GM19351 (cell line): ENCODE measurements at regions not wholly inside any gene's neighbourhood (a gene's known extent, or its start where the extent isn't known, plus 50 kb on each side); places are given as distances from the start of the nearest gene placed in this dataset.
"Not testable (repeated sequence)": the region's sequence is repeated elsewhere in the genome, so short reads cannot be mapped to it uniquely, and the experiment has no call there.

Experiments used
- ATAC-seq: cut with Tn5 transposase; IDR thresholded peaks from one replicate; pipeline ENCODE4 v1.9.1; 2021; ENCODE audit warnings: mild to moderate bottlenecking, moderate library complexity; ENCODE audit not compliant: unreplicated experiment

DNA sequence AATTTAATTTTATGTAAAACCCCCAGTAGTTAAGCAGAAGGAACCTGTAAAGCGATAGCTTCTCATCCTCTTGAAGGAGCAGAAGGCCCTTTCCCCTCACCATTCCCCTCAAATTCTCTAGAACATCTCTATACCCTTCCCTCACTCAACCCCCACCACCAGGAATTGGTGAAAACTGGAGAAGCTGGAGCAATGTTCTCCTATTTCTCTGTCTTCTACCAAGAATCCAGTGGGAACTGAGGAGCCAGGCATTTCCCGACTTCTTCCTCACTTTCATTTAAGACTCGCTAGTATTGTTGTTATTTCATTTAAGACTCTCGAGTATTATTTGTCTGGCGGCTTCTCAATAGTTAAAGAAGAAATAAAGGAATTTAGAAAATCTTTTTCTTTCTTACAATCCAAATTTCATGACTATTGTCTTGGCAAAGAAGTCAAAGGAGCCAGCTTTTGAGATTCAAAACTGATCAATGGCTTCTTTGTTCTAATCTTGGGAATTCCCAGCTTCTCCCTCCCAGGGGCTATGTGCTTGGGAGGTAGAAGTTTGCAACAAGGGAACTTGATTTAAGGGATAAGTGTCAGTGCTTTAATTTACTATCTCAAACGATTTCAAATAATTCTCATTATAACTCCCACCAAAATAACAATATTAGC is 253.3 kb upstream of the ADGRL2 start:
- no peak for ATAC-seq

DNA sequence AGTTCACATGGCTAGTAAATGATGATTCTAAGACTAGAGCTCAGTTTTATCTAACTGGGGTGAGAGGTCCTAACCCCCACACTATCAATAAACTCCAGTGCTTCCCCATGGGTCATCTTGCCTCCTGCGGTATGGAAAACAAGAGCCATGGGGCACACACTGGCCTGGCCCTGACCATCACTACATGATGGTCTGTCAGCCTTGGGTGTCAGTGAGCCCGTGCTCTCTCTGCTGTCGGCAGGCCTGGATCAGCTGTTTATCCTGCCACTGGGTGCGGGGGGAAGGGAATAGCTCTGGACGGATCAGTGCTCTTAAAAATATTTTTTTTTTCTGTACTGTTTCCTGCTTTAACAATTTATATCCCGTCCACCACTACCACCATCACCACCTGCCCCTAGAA is 255.0 kb upstream of the ADGRL2 start:
- no peak for ATAC-seq

- no peak for ATAC-seq
Observed at GRCh38 chr1:81543764-81544163, 257.0 kb upstream of the ADGRL2 start.

DNA sequence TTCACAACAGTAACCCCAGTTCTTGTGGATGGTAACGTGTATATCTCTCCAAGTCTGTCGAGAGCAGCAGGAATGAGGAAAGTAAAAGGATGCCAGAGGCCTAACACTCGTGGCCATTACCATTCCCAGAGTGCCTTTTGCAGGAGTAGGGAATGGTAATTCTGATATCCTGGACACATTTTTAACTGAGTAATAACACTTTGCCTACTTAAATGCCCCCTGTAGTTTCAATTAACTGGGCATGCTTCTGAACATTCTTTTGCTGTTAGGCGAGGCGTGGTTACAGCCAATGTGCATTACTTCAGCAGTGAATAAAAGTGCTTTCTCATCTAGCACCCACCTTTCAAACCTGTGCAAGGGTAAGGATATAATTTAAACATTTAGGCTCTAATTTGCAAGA is 258.5 kb upstream of the ADGRL2 start:
- ATAC-seq: no peak

DNA sequence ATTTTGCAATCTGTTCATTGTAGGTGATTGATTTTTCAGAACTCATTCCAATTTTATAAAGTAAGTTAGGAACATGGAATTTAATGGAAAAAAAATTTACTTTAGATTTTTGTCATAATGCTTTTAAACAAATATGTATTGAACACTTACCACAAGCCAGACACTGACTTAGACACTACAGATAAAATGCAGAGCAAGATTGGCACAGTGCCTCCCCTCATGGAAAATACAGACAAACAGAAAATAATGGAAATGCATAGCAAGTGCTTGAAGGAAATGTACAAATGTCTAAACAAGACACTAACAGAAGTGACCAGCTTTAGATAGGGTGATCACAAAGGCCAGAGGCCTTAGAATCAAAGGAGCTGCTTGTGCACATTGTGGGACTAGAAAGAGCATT is 260.5 kb upstream of the ADGRL2 start:
- no peak for ATAC-seq

- no peak for ATAC-seq
Observed at GRCh38 chr1:81529014-81529413, 271.7 kb upstream of the ADGRL2 start.

- no peak for ATAC-seq
Observed at GRCh38 chr1:81525085-81525484, 275.6 kb upstream of the ADGRL2 start.

- ATAC-seq: no peak
Observed at GRCh38 chr1:81519987-81520386, 280.7 kb upstream of the ADGRL2 start.

DNA sequence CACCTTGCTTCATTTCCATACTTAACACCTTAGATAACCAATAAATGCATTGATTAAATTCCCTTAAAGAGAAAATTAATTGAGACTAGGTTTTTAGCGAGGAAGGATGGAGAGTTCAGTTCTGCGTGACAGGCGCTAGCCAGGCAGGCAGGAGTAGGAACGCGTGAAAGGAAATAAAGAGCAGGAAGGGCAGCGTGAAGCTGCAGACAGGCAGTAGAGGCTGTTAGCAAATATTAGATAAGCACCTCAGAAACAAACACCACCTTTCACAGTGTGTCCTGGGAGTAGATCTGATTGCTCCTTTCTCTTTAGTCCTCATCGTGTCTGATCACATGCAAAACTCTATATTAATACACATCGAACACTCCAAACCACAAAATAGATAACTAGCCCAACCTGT is 282.7 kb upstream of the ADGRL2 start:
- no peak for ATAC-seq

GRCh38 chr1:81513796-81514354 is 286.9 kb upstream of the ADGRL2 start:
- no peak for ATAC-seq

- no peak for ATAC-seq
Observed at GRCh38 chr1:81512252-81513003, 288.3 kb upstream of the ADGRL2 start.

- ATAC-seq: no peak
Observed at GRCh38 chr1:81511281-81511680, 289.5 kb upstream of the ADGRL2 start.

DNA sequence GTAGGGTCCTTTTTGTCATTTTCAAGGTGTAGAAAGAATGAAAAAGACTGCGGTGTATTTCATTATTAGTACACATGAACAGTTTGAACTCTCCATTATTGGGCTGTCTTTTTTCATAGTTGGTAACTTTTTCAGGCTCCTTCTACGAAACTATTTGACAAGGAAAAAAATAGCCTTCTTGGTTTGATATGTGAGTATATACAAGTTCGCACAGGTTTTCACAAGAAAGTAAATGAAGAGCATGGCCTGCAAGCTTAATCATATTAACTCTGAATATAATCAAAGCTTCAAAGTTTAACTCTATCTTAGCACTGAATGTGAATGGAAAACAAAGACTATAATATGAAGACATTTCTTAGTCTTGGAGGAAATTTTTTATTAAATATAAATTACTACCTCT is 290.0 kb upstream of the ADGRL2 start:
- ATAC-seq: no peak

- no peak for ATAC-seq
Observed at GRCh38 chr1:81509594-81509993, 291.1 kb upstream of the ADGRL2 start.

DNA sequence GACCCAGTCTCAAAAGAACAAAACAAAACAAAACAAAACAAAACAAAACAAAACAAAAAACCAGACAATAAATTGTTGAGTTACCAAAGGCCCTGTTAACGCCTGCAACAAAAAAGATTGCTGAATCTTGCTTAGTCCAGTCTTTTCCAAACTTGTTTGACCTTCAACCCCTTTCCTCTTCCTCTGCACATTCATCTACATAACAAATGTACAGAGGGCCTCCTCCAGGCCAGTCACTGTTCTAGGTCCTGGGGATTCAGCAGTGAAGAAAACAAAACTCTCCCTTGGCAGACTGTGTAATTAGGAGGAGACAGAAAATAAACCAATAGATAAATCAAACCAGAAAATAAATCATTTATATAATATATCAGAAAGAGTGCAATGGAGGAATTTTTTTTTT is 294.0 kb upstream of the ADGRL2 start:
- ATAC-seq: no peak

- ATAC-seq: peak; percentile 99
Observed at GRCh38 chr1:81505831-81506230, 294.9 kb upstream of the ADGRL2 start.

DNA sequence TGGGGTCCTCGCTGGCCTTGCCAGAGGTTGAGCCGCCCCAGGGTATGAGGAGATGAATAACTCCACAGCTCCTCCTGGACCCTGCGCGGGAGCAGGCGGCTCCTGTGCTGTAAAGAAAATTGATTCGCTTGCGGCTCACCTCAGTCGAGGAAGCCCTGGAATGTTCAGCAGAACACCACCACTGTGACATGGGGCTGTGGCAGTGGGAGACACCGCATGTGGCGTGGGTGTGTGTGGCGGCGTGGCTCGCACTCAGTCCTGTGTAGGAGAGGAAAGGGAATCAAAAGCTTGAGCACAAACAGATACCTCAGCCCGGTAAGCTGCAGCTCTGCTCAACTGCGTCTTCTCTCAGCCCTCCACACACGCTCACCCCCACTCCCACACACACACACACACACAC is 295.9 kb upstream of the ADGRL2 start:
- not testable (repeated sequence) for ATAC-seq

- not testable (repeated sequence) for ATAC-seq
Observed at GRCh38 chr1:81502705-81503104, 298.0 kb upstream of the ADGRL2 start.

- ATAC-seq: not testable (repeated sequence)
Observed at GRCh38 chr1:81501485-81501884, 299.2 kb upstream of the ADGRL2 start.

DNA sequence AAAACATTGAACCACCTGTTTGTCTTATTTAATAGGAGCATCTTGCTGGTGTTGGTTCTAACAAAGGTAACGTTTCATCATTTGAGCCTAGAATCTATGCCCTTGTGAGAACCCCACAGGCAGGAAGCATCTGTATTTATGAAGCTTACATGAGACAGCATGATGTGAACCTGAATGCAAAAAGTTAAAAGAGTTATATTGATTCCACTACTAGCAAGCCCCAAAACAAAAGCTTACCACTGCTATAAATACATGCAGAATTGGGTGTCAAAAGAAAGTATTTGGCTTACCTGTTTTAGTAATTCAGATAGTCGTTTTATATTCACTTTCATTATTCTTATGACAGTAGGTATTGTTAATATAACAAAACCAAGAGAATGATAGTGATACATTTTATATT is 301.2 kb upstream of the ADGRL2 start:
- ATAC-seq: peak; percentile 52

DNA sequence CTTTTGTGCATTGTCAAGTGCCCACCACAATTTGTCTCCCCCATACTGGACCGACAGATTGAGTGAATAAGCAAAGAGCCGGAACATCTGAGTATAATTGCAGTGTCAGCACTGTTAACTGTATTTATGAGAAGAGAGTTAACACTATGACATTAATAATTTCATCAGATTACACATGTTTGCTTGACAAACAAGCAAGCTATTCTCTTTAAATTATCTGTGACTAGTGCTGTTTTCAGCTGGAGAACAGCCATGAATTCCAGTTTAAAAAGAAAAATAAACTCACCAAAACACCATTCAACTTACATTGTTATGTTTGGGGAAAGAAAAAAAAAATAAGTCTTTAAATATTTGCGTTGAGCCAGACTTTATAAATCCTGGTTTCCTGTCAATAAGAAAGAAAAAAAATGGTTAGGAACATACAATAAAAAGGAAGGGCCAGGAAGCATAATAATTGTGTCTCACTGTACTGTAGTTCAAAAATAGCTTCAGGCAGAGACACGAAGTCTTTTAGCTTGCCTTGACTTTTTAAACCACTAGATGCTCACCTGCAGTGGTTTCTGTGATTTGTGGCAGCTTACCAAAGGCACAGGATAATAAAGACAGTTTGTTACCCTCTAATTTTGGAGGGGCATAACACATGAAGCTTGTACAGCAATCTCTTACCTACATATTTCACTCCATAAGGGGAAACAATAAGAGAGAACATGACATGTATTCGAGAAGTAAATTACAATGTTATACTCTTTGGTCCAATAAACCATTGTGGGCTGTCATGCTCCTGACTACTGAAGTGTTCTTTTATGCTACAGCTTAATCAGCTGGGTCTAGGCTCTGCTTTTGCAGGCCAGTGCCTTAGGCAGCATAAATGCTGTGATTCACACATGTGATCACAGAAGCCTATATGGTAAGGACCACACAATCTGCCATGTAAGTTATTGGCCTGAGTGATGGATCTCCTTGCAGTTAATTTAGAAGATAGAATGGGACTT is 302.0 kb upstream of the ADGRL2 start:
- no peak for ATAC-seq
